Neural crest cell (in vitro differentiated cells): ENCODE measurements at regions not wholly inside any gene's neighbourhood (a gene's known extent, or its start where the extent isn't known, plus 50 kb on each side); places are given as distances from the start of the nearest gene placed in this dataset.

Experiments
- DNase-seq: peaks from one replicate; pipeline ENCODE4 v3.0.0; 2021; ENCODE audit warnings: low read depth, mixed read lengths, low spot score
- H3K27ac Mint-ChIP-seq: one replicate; pipeline ENCODE4 v1.8.0; 2021; ENCODE audit warnings: mild to moderate bottlenecking, mixed read lengths; ENCODE audit not compliant: unreplicated experiment
- H3K27me3 Mint-ChIP-seq: 2 replicates; pipeline ENCODE4 v1.8.0; 2021; ENCODE audit warnings: low read depth, mild to moderate bottlenecking, mixed read lengths
- H3K36me3 Mint-ChIP-seq: 2 replicates; pipeline ENCODE4 v1.8.0; 2021; ENCODE audit warnings: low read depth, mild to moderate bottlenecking, mixed read lengths
- H3K4me1 Mint-ChIP-seq: 2 replicates; pipeline ENCODE4 v1.8.0; 2021; ENCODE audit warnings: mixed read lengths
- H3K4me3 Mint-ChIP-seq: one replicate; pipeline ENCODE4 v1.8.0; 2021; ENCODE audit warnings: mild to moderate bottlenecking, mixed read lengths
- H3K9me3 Mint-ChIP-seq: 2 replicates; pipeline ENCODE4 v1.8.0; 2021; ENCODE audit warnings: mixed read lengths
- CTCF ChIP-seq: fragments of 200-600 bp; sonication (generic); conservative IDR thresholded peaks from 2 replicates; pipeline ENCODE4 v1.5.0; 2021; ENCODE audit warnings: antibody characterized with exemption, mild to moderate bottlenecking

DNA sequence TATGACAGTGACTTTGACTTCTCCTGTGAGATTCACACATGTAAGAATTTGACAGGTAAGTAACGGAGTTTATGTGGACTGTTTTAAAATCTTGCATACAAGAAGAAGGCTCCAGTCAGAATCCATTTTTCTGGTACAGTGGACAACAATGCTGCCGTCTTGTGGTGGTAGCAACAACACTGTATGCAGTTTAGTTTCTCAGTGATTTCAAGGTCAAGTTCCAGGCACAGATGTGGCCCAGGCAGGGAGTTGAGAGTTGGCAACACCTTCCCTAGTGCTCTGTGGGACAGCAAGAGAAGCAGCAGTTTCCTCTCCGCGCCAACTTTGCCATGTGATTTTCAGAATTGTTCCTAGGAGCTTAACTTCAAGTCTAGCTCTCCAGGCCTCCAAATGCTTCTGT lies 56.0 kb upstream of the STPG2 start:
- H3K27ac Mint-ChIP-seq: no peak overlapping the region
- H3K36me3 Mint-ChIP-seq: peaks cover 2% of the 10 kb centered on the region
- DNase-seq: no peak
- H3K4me1 Mint-ChIP-seq: no peaks in the 10 kb centered on the region
- no peak for TF ChIP-seq CTCF
- H3K9me3 Mint-ChIP-seq: peaks cover 13% of the 10 kb centered on the region
- no peaks in the 10 kb centered on the region for H3K27me3 Mint-ChIP-seq
- H3K4me3 Mint-ChIP-seq: no peak overlapping the region

DNA sequence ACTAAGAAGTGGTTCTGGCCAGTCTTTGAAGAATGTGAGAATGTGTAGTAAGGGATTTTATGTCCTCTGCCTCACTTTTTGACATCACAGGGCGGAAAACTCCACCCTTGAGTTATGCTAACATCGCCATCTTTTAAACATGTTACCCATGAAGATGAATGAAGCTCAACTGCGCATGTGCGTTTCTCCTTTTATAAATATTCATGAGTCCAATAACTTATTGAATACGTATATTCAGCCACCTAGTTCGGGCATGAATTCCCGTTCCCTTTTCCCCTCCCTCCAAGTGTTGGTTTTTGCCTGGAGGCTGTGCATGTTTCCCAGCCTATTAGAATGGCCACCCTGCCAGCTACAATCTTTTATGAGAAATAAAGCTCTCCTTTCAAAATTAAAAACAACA lies 51.7 kb upstream of the STPG2 start:
- Mint-ChIP-seq H3K4me3 (no peak overlapping the region), H3K27ac (no peak overlapping the region), H3K9me3 (peaks cover 22% of the 10 kb centered on the region), H3K27me3 (no peaks in the 10 kb centered on the region), H3K4me1 (no peaks in the 10 kb centered on the region), H3K36me3 (peaks cover 8% of the 10 kb centered on the region)
- TF ChIP-seq CTCF: no peak
- DNase-seq: no peak

- H3K36me3 Mint-ChIP-seq: peaks cover 10% of the 10 kb centered on the region
- H3K9me3 Mint-ChIP-seq: peaks cover 26% of the 10 kb centered on the region
- no peaks in the 10 kb centered on the region for H3K4me1 Mint-ChIP-seq
- TF ChIP-seq CTCF: no peak
- H3K27ac Mint-ChIP-seq: peak overlapping the region; percentile 54
- DNase-seq: no peak
- H3K27me3 Mint-ChIP-seq: no peaks in the 10 kb centered on the region
- H3K4me3 Mint-ChIP-seq: no peak overlapping the region
Measured at GRCh38 chr4:98193459-98194105, 50.3 kb upstream of the STPG2 start.
